ENCODE measurements at regions not wholly inside any gene's neighbourhood (a gene's known extent, or its start where the extent isn't known, plus 50 kb on each side); places are given as distances from the start of the nearest gene placed in this dataset.
A peak's percentile ranks its signal among the peaks of the same experiment; 100 is the strongest.

DNA sequence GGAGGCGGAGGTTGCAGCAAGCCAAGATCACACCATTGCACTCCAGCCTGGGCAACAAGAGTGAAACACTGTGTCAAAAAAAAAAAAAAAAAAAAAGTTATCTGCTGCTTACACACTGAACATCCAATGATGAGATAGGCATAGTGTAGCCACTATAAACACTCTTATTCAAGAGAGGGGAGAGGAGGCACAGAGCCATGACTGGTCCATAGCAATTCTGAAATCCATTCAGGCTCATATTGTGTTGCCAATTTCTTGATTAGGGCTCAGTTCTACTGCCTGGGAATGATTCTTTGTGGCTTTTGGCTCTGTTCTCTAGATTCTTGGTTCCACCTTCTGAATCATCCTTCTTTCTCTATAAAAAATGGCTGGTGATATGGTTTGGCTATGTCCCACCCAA is 136.1 kb downstream of the ZFP36L2 start:
- intact Hi-C loops (cut with DNase I, micrococcal nuclease), result no loop called here
- Histone ChIP-seq H3K4me1 (ENCODE audit: low read depth) (peaks cover 3% of the 10 kb centered on the region), H3K36me3 (ENCODE audit: low read depth) (no peaks in the 10 kb centered on the region), H3K9me3 (peaks cover 6% of the 10 kb centered on the region), H3K4me3 (no peak overlapping the region)
- DNase-seq (no peak), ATAC-seq (no peak)
- TF ChIP-seq CTCF (IDR thresholded peaks at IDR 0.05), result no peak

GRCh38 chr2:43088143-43089073 is 138.0 kb downstream of the ZFP36L2 start:
- DNase-seq, result no peak
- intact Hi-C loops (cut with DNase I, micrococcal nuclease), result no loop called here
- Histone ChIP-seq H3K4me1 (ENCODE audit: low read depth) (peaks cover 12% of the 10 kb centered on the region), H3K36me3 (ENCODE audit: low read depth) (no peaks in the 10 kb centered on the region), H3K4me3 (no peak overlapping the region), H3K9me3 (peaks cover 6% of the 10 kb centered on the region)
- ATAC-seq, result no peak
- TF ChIP-seq CTCF (IDR thresholded peaks at IDR 0.05), result no peak

DNA sequence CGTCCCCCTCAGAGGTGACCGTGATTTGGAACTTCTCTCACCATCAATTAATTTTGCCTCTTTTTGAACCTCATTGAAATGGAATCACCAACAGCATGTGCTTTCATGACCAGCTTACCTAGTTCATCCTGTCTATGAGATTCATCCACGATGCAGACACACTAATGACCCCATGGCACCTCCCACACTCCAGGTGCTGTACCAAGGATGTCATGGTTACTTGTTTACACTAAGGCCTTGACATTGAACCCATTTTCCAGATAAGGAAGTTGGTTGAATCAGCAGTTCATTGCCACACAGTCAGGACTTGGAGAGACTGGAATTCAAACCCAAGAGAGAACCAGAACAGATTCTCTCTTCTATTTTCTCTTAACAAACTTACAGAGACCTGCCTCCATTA is 139.0 kb downstream of the ZFP36L2 start:
- intact Hi-C loops (cut with DNase I, micrococcal nuclease), result no loop called here
- ATAC-seq, result no peak

DNA sequence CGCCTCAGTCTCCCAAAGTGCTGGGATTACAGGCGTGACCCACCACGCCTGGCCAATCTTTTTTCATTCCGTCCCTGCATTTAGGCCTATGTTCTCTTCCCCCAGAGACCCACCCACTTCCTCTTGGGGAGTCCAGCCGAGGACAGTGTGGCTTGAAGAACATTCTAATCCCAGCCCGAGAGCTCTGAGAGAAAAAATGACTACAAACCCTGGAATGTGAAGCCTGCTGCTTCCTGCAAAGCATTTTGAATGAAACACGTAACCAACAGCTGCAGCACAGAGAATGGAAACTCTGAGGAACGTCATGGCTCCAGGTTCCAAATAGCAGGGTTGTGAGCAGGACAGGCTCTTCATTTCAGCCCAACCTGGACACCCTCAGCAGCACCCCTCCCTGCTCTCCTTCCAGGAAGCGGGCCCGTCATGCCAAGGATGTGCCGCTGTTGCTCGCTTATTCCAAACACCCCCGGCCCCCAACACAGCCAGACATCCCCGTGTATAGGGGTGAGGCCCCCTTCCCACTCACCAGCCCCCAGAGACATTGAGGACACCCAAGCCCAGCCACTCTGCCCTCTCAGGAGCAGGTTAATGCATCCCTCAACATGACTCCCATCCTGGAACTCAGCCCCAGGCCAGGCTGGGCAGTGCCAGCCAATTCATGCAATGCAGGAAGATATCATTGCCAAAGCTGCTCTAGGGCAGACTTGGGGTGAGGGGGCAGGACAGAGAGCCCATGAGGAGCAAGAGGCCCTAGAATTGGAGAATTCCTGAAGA is 139.8 kb downstream of the ZFP36L2 start:
- H3K4me3 ChIP-seq, result no peak overlapping the region
- H3K4me1 ChIP-seq (ENCODE audit: low read depth), result peaks cover 12% of the 10 kb centered on the region
- peaks cover 6% of the 10 kb centered on the region for H3K9me3 ChIP-seq
- DNase-seq (peak in 1 of 3 donors; percentile 61), ATAC-seq (peak; percentile 66)
- no peaks in the 10 kb centered on the region for H3K36me3 ChIP-seq (ENCODE audit: low read depth)
- no peak for TF ChIP-seq CTCF (IDR thresholded peaks at IDR 0.05)
- intact Hi-C loops (cut with DNase I, micrococcal nuclease), result no loop called here

More for the DNA sequence above, 139.0 kb downstream of the ZFP36L2 start:
- TF ChIP-seq CTCF (IDR thresholded peaks at IDR 0.05), result no peak
- no peak for DNase-seq
- H3K4me1 ChIP-seq (ENCODE audit: low read depth), result peaks cover 12% of the 10 kb centered on the region
- H3K36me3 ChIP-seq (ENCODE audit: low read depth), result no peaks in the 10 kb centered on the region
- no peak overlapping the region for H3K4me3 ChIP-seq
- peaks cover 6% of the 10 kb centered on the region for H3K9me3 ChIP-seq

DNA sequence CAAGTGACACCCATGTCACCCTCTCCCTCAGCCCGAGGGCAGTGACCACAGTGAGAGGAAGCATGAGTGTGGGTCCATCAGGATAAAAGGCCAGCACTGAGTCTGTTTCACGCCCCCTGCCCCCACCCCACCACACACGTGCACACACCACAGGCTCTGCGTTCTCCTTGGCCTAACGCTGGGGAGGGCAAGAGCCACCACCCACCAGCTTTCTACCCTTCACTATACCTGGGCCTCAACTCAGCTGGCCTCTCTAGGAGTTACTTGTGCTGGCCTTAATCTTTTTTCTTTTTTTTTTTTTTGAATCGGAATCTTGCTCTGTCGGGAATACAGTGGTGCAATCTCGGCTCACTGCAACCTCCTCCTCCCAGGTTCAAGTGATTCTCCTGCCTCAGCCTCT is 140.5 kb downstream of the ZFP36L2 start:
- no peak for DNase-seq
- ATAC-seq, result no peak
- H3K36me3 ChIP-seq (ENCODE audit: low read depth), result no peaks in the 10 kb centered on the region
- peaks cover 6% of the 10 kb centered on the region for H3K9me3 ChIP-seq
- TF ChIP-seq CTCF (IDR thresholded peaks at IDR 0.05), result no peak
- H3K4me3 ChIP-seq, result no peak overlapping the region
- intact Hi-C loops (cut with DNase I, micrococcal nuclease), result no loop called here
- peaks cover 12% of the 10 kb centered on the region for H3K4me1 ChIP-seq (ENCODE audit: low read depth)
